ENCODE measurements at regions not wholly inside any gene's neighbourhood (a gene's known extent, or its start where the extent isn't known, plus 50 kb on each side); places are given as distances from the start of the nearest gene placed in this dataset.

- no peak for DNase-seq (ENCODE audit: extremely low read depth, insufficient read length)
- no peaks in the 10 kb centered on the region for H3K27me3 ChIP-seq (replicated peaks; ENCODE audit: control insufficient read depth, insufficient read depth, low read length)
- no peak overlapping the region for H3K4me3 ChIP-seq (replicated peaks; ENCODE audit: low read depth, low read length)
- TF ChIP-seq CTCF (IDR thresholded peaks at IDR 0.05; ENCODE audit: insufficient read depth, low read length, poor library complexity, severe bottlenecking), result no peak
- no peaks in the 10 kb centered on the region for H3K36me3 ChIP-seq (ENCODE audit: control insufficient read depth, insufficient read depth, low read length)
Observed at GRCh38 chr6:166036316-166037095, 131.1 kb downstream of the TBXT start.

DNA sequence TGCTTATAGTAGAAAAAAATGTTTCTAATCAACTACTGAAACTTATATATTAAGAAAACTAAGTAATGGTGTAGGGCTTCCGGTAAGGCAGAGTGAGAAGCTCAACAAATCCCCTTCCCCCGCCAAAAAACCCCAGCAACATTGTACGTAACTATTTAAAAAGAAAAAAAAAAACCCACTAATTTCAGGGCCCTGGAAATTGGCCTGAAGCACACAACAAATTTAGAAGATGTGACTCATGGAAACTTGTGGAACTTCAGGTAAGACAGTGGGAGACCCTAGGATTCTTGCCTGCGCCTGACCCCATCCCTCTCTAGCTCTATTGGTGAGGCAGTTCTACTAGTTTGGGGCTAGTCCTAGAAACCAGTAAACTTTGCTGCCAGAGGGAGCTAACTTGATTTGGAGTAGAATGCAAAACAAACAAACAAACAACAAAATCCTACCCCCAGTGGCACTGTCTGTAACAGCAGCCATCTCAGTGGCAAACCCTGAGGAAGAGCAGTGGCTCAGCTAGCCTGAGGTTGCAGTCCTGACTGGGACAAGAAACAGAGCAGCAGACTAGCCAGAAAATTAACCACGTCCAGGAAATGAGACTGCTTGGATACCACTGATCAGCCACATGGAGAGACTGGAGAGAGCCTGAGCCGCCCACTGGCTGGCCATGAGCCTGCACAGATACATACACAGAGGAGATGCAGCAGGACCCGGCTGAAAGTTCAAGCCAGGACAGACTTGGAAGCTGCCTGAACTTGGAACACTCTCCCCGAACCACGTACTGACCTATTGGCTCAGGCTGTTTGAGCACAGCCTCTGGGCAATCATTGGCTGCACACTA is 135.1 kb downstream of the TBXT start:
- no peak for DNase-seq (ENCODE audit: extremely low read depth, insufficient read length)
- peak; percentile 20 for TF ChIP-seq CTCF (IDR thresholded peaks at IDR 0.05; ENCODE audit: insufficient read depth, low read length, poor library complexity, severe bottlenecking)
- no peaks in the 10 kb centered on the region for H3K36me3 ChIP-seq (ENCODE audit: control insufficient read depth, insufficient read depth, low read length)

DNA sequence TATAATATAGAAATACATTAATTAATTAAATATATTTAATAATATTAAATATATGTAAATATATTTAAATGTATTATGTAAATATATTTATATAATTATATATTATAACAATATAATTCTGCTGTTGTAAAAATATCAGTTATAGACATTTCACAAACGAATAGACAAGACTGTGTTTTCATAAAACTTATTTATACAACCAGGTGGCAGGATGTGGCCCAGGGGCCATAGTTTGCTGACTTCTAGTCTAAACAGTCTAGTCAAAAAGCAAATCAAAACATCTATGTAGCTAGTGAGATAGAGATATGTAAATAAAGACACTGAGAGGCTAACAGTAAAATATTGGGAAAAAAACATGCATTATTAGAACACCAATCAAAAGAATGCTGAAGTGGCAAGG is 136.4 kb downstream of the TBXT start:
- TF ChIP-seq CTCF (IDR thresholded peaks at IDR 0.05; ENCODE audit: insufficient read depth, low read length, poor library complexity, severe bottlenecking), result no peak
- DNase-seq (ENCODE audit: extremely low read depth, insufficient read length), result no peak
- H3K27me3 ChIP-seq (replicated peaks; ENCODE audit: control insufficient read depth, insufficient read depth, low read length), result no peaks in the 10 kb centered on the region
- H3K4me3 ChIP-seq (replicated peaks; ENCODE audit: low read depth, low read length), result no peak overlapping the region
- H3K36me3 ChIP-seq (ENCODE audit: control insufficient read depth, insufficient read depth, low read length), result no peaks in the 10 kb centered on the region

More for the DNA sequence above, 135.1 kb downstream of the TBXT start:
- Histone ChIP-seq H3K27me3 (replicated peaks; ENCODE audit: control insufficient read depth, insufficient read depth, low read length) (no peaks in the 10 kb centered on the region), H3K4me3 (replicated peaks; ENCODE audit: low read depth, low read length) (no peak overlapping the region)

DNA sequence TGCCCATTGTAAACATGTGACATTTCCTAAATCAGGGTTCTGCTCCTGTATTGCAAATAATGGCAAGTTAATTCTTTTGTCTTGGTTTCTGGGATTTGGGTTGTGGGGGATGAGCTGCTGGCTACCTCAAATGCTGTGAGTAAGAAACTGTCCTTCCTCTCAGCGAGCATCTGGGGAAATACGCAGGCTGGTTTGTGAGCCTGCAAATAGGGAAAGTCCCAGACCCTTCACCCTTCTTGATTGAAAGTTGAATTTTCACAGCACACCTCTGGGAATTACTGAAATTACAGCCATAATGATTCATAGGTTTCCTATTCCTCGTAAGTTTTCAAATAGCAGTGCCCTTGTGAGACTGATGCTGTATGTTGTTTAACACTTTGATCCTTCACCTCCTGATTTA is 138.1 kb downstream of the TBXT start:
- no peak for TF ChIP-seq CTCF (IDR thresholded peaks at IDR 0.05; ENCODE audit: insufficient read depth, low read length, poor library complexity, severe bottlenecking)
- Histone ChIP-seq H3K4me3 (replicated peaks; ENCODE audit: low read depth, low read length) (no peak overlapping the region), H3K36me3 (ENCODE audit: control insufficient read depth, insufficient read depth, low read length) (no peaks in the 10 kb centered on the region), H3K27me3 (replicated peaks; ENCODE audit: control insufficient read depth, insufficient read depth, low read length) (no peaks in the 10 kb centered on the region)
- no peak for DNase-seq (ENCODE audit: extremely low read depth, insufficient read length)

GRCh38 chr6:166027761-166028160 is 139.9 kb downstream of the TBXT start:
- no peaks in the 10 kb centered on the region for H3K27me3 ChIP-seq (replicated peaks; ENCODE audit: control insufficient read depth, insufficient read depth, low read length)
- no peak for TF ChIP-seq CTCF (IDR thresholded peaks at IDR 0.05; ENCODE audit: insufficient read depth, low read length, poor library complexity, severe bottlenecking)
- DNase-seq (ENCODE audit: extremely low read depth, insufficient read length), result no peak

More at GRCh38 chr6:166027761-166028160, 139.9 kb downstream of the TBXT start:
- Histone ChIP-seq H3K36me3 (ENCODE audit: control insufficient read depth, insufficient read depth, low read length) (no peaks in the 10 kb centered on the region), H3K4me3 (replicated peaks; ENCODE audit: low read depth, low read length) (no peak overlapping the region)
